ENCODE measurements at regions not wholly inside any gene's neighbourhood (a gene's known extent, or its start where the extent isn't known, plus 50 kb on each side); places are given as distances from the start of the nearest gene placed in this dataset.
A peak's percentile ranks its signal among the peaks of the same experiment; 100 is the strongest.
"Not testable (repeated sequence)": the region's sequence is repeated elsewhere in the genome, so short reads cannot be mapped to it uniquely, and the experiment has no call there.

GRCh38 chr3:5358911-5359310 is 171.4 kb downstream of the EDEM1 start:
- no peak for DNase-seq

GRCh38 chr3:5360453-5360852 is 172.9 kb downstream of the EDEM1 start:
- DNase-seq = no peak

- no peak for DNase-seq
Measured at GRCh38 chr3:5366746-5367145, 179.2 kb downstream of the EDEM1 start.

- DNase-seq = not testable (repeated sequence)
Measured at GRCh38 chr3:5371555-5371954, 184.0 kb downstream of the EDEM1 start.

- DNase-seq = no peak
Measured at GRCh38 chr3:5376761-5377160, 189.3 kb downstream of the EDEM1 start.

- DNase-seq = not testable (repeated sequence)
Measured at GRCh38 chr3:5379266-5379665, 191.8 kb downstream of the EDEM1 start.

GRCh38 chr3:5383486-5384263 is 196.2 kb downstream of the EDEM1 start:
- not testable (repeated sequence) for DNase-seq

GRCh38 chr3:5384557-5385236 is 197.2 kb downstream of the EDEM1 start:
- DNase-seq = no peak

GRCh38 chr3:5388091-5388490 is 200.6 kb downstream of the EDEM1 start:
- DNase-seq = no peak

GRCh38 chr3:5389057-5389456 is 201.6 kb downstream of the EDEM1 start:
- no peak for DNase-seq

- DNase-seq = no peak
Measured at GRCh38 chr3:5390221-5390620, 202.7 kb downstream of the EDEM1 start.

GRCh38 chr3:5390936-5391625 is 203.6 kb downstream of the EDEM1 start:
- no peak for DNase-seq

- no peak for DNase-seq
Measured at GRCh38 chr3:5401002-5401401, 213.5 kb downstream of the EDEM1 start.

GRCh38 chr3:5404718-5405117 is 217.2 kb downstream of the EDEM1 start:
- no peak for DNase-seq

GRCh38 chr3:5411786-5412185 is 224.3 kb downstream of the EDEM1 start:
- DNase-seq = no peak

GRCh38 chr3:5423076-5423475 is 235.6 kb downstream of the EDEM1 start:
- no peak for DNase-seq

GRCh38 chr3:5423523-5423922 is 236.0 kb downstream of the EDEM1 start:
- DNase-seq = no peak

GRCh38 chr3:5425371-5425770 is 237.9 kb downstream of the EDEM1 start:
- DNase-seq = no peak

GRCh38 chr3:5426094-5426883 is 238.8 kb downstream of the EDEM1 start:
- peak; percentile 61 for DNase-seq

- no peak for DNase-seq
Measured at GRCh38 chr3:5427021-5427420, 239.5 kb downstream of the EDEM1 start.

- no peak for DNase-seq
Measured at GRCh38 chr3:5427938-5428337, 240.4 kb downstream of the EDEM1 start.

- DNase-seq = no peak
Measured at GRCh38 chr3:5428607-5429516, 241.4 kb downstream of the EDEM1 start.

Data from stimulated activated CD4-positive, alpha-beta T cell treated with anti-CD3 and anti-CD28 coated beads, Interleukin-1b, Interleukin-23, amount 100 ng/mL, for 48 hours (primary cell).